ENCODE measurements at regions not wholly inside any gene's neighbourhood (a gene's known extent, or its start where the extent isn't known, plus 50 kb on each side); places are given as distances from the start of the nearest gene placed in this dataset.

- no peak overlapping the region for H2AFZ ChIP-seq (ENCODE audit: low read length, unreplicated experiment)
- no peak overlapping the region for H3K27ac ChIP-seq (ENCODE audit: low read depth, low read length)
- H3K27me3 ChIP-seq (ENCODE audit: insufficient read depth, low read length): peaks cover 20% of the 10 kb centered on the region
- H3K4me3 ChIP-seq (ENCODE audit: low read depth, low read length): no peak overlapping the region
- H3K4me1 ChIP-seq (ENCODE audit: control insufficient read depth, insufficient read depth, low read length, unreplicated experiment): no peaks in the 10 kb centered on the region
- H3K36me3 ChIP-seq (ENCODE audit: insufficient read depth, low read length): no peaks in the 10 kb centered on the region
- H3K79me2 ChIP-seq (ENCODE audit: control insufficient read depth, insufficient read depth, low read length, unreplicated experiment): no peaks in the 10 kb centered on the region
These were observed 112.2 kb upstream of the PLPPR4 start for GRCh38 chr1:99152132-99152531.

- H2AFZ ChIP-seq (ENCODE audit: low read length, unreplicated experiment): no peak overlapping the region
- no peak overlapping the region for H3K4me3 ChIP-seq (ENCODE audit: low read depth, low read length)
- no peaks in the 10 kb centered on the region for H3K4me1 ChIP-seq (ENCODE audit: control insufficient read depth, insufficient read depth, low read length, unreplicated experiment)
- no peaks in the 10 kb centered on the region for H3K79me2 ChIP-seq (ENCODE audit: control insufficient read depth, insufficient read depth, low read length, unreplicated experiment)
- no peaks in the 10 kb centered on the region for H3K36me3 ChIP-seq (ENCODE audit: insufficient read depth, low read length)
- H3K27ac ChIP-seq (ENCODE audit: low read depth, low read length): no peak overlapping the region
- peaks cover 25% of the 10 kb centered on the region for H3K27me3 ChIP-seq (ENCODE audit: insufficient read depth, low read length)
These were observed 100.6 kb upstream of the PLPPR4 start for GRCh38 chr1:99163671-99164070.

GRCh38 chr1:99170516-99170915 lies 93.8 kb upstream of the PLPPR4 start:
- Histone ChIP-seq H3K27me3 (ENCODE audit: insufficient read depth, low read length) (peaks cover 14% of the 10 kb centered on the region; the same call in 1 of the 2 replicates), H3K4me1 (ENCODE audit: control insufficient read depth, insufficient read depth, low read length, unreplicated experiment) (peaks cover 9% of the 10 kb centered on the region), H3K36me3 (ENCODE audit: insufficient read depth, low read length) (no peaks in the 10 kb centered on the region), H3K79me2 (ENCODE audit: control insufficient read depth, insufficient read depth, low read length, unreplicated experiment) (no peaks in the 10 kb centered on the region), H2AFZ (ENCODE audit: low read length, unreplicated experiment) (no peak overlapping the region), H3K4me3 (ENCODE audit: low read depth, low read length) (no peak overlapping the region), H3K27ac (ENCODE audit: low read depth, low read length) (no peak overlapping the region)

GRCh38 chr1:99171184-99171813 lies 93.0 kb upstream of the PLPPR4 start:
- Histone ChIP-seq H3K36me3 (ENCODE audit: insufficient read depth, low read length) (no peaks in the 10 kb centered on the region), H3K27me3 (ENCODE audit: insufficient read depth, low read length) (peaks cover 10% of the 10 kb centered on the region; the same call in 1 of the 2 replicates), H3K79me2 (ENCODE audit: control insufficient read depth, insufficient read depth, low read length, unreplicated experiment) (no peaks in the 10 kb centered on the region), H3K27ac (ENCODE audit: low read depth, low read length) (no peak overlapping the region), H3K4me3 (ENCODE audit: low read depth, low read length) (no peak overlapping the region), H3K4me1 (ENCODE audit: control insufficient read depth, insufficient read depth, low read length, unreplicated experiment) (peaks cover 9% of the 10 kb centered on the region), H2AFZ (ENCODE audit: low read length, unreplicated experiment) (no peak overlapping the region)

GRCh38 chr1:99173282-99173681 lies 91.0 kb upstream of the PLPPR4 start:
- no peak overlapping the region for H3K4me3 ChIP-seq (ENCODE audit: low read depth, low read length)
- no peak overlapping the region for H3K27ac ChIP-seq (ENCODE audit: low read depth, low read length)
- H3K79me2 ChIP-seq (ENCODE audit: control insufficient read depth, insufficient read depth, low read length, unreplicated experiment): no peaks in the 10 kb centered on the region
- no peak overlapping the region for H2AFZ ChIP-seq (ENCODE audit: low read length, unreplicated experiment)
- no peaks in the 10 kb centered on the region for H3K36me3 ChIP-seq (ENCODE audit: insufficient read depth, low read length)
- no peaks in the 10 kb centered on the region for H3K27me3 ChIP-seq (ENCODE audit: insufficient read depth, low read length)
- H3K4me1 ChIP-seq (ENCODE audit: control insufficient read depth, insufficient read depth, low read length, unreplicated experiment): peaks cover 9% of the 10 kb centered on the region

- Histone ChIP-seq H3K27ac (ENCODE audit: low read depth, low read length) (no peak overlapping the region), H2AFZ (ENCODE audit: low read length, unreplicated experiment) (no peak overlapping the region), H3K27me3 (ENCODE audit: insufficient read depth, low read length) (no peaks in the 10 kb centered on the region), H3K36me3 (ENCODE audit: insufficient read depth, low read length) (no peaks in the 10 kb centered on the region), H3K4me3 (ENCODE audit: low read depth, low read length) (no peak overlapping the region), H3K4me1 (ENCODE audit: control insufficient read depth, insufficient read depth, low read length, unreplicated experiment) (peaks cover 9% of the 10 kb centered on the region), H3K79me2 (ENCODE audit: control insufficient read depth, insufficient read depth, low read length, unreplicated experiment) (no peaks in the 10 kb centered on the region)
These were observed 90.4 kb upstream of the PLPPR4 start for GRCh38 chr1:99173900-99174299.

- Histone ChIP-seq H3K79me2 (ENCODE audit: control insufficient read depth, insufficient read depth, low read length, unreplicated experiment) (no peaks in the 10 kb centered on the region), H3K36me3 (ENCODE audit: insufficient read depth, low read length) (no peaks in the 10 kb centered on the region), H3K27me3 (ENCODE audit: insufficient read depth, low read length) (no peaks in the 10 kb centered on the region), H3K4me1 (ENCODE audit: control insufficient read depth, insufficient read depth, low read length, unreplicated experiment) (no peaks in the 10 kb centered on the region), H3K27ac (ENCODE audit: low read depth, low read length) (no peak overlapping the region), H3K4me3 (ENCODE audit: low read depth, low read length) (no peak overlapping the region), H2AFZ (ENCODE audit: low read length, unreplicated experiment) (no peak overlapping the region)
These were observed 87.5 kb upstream of the PLPPR4 start for GRCh38 chr1:99176753-99177152.

- no peaks in the 10 kb centered on the region for H3K4me1 ChIP-seq (ENCODE audit: control insufficient read depth, insufficient read depth, low read length, unreplicated experiment)
- no peak overlapping the region for H2AFZ ChIP-seq (ENCODE audit: low read length, unreplicated experiment)
- H3K4me3 ChIP-seq (ENCODE audit: low read depth, low read length): no peak overlapping the region
- no peaks in the 10 kb centered on the region for H3K79me2 ChIP-seq (ENCODE audit: control insufficient read depth, insufficient read depth, low read length, unreplicated experiment)
- no peaks in the 10 kb centered on the region for H3K36me3 ChIP-seq (ENCODE audit: insufficient read depth, low read length)
- no peaks in the 10 kb centered on the region for H3K27me3 ChIP-seq (ENCODE audit: insufficient read depth, low read length)
- no peak overlapping the region for H3K27ac ChIP-seq (ENCODE audit: low read depth, low read length)
These were observed 86.8 kb upstream of the PLPPR4 start for GRCh38 chr1:99177465-99177864.

- no peaks in the 10 kb centered on the region for H3K4me1 ChIP-seq (ENCODE audit: control insufficient read depth, insufficient read depth, low read length, unreplicated experiment)
- H3K79me2 ChIP-seq (ENCODE audit: control insufficient read depth, insufficient read depth, low read length, unreplicated experiment): no peaks in the 10 kb centered on the region
- H3K27me3 ChIP-seq (ENCODE audit: insufficient read depth, low read length): no peaks in the 10 kb centered on the region
- H2AFZ ChIP-seq (ENCODE audit: low read length, unreplicated experiment): peak overlapping the region; percentile 79
- H3K4me3 ChIP-seq (ENCODE audit: low read depth, low read length): no peak overlapping the region
- no peaks in the 10 kb centered on the region for H3K36me3 ChIP-seq (ENCODE audit: insufficient read depth, low read length)
- no peak overlapping the region for H3K27ac ChIP-seq (ENCODE audit: low read depth, low read length)
These were observed 83.9 kb upstream of the PLPPR4 start for GRCh38 chr1:99180343-99180808.

GRCh38 chr1:99180915-99181314 lies 83.4 kb upstream of the PLPPR4 start:
- H3K36me3 ChIP-seq (ENCODE audit: insufficient read depth, low read length): no peaks in the 10 kb centered on the region
- H2AFZ ChIP-seq (ENCODE audit: low read length, unreplicated experiment): peak overlapping the region; percentile 79
- H3K4me1 ChIP-seq (ENCODE audit: control insufficient read depth, insufficient read depth, low read length, unreplicated experiment): no peaks in the 10 kb centered on the region

GRCh38 chr1:99181892-99182291 lies 82.4 kb upstream of the PLPPR4 start:
- no peak overlapping the region for H2AFZ ChIP-seq (ENCODE audit: low read length, unreplicated experiment)
- no peaks in the 10 kb centered on the region for H3K36me3 ChIP-seq (ENCODE audit: insufficient read depth, low read length)
- no peaks in the 10 kb centered on the region for H3K27me3 ChIP-seq (ENCODE audit: insufficient read depth, low read length)
- H3K79me2 ChIP-seq (ENCODE audit: control insufficient read depth, insufficient read depth, low read length, unreplicated experiment): no peaks in the 10 kb centered on the region
- no peak overlapping the region for H3K27ac ChIP-seq (ENCODE audit: low read depth, low read length)
- H3K4me1 ChIP-seq (ENCODE audit: control insufficient read depth, insufficient read depth, low read length, unreplicated experiment): no peaks in the 10 kb centered on the region
- no peak overlapping the region for H3K4me3 ChIP-seq (ENCODE audit: low read depth, low read length)

More at GRCh38 chr1:99180915-99181314, 83.4 kb upstream of the PLPPR4 start:
- H3K4me3 ChIP-seq (ENCODE audit: low read depth, low read length): no peak overlapping the region
- no peaks in the 10 kb centered on the region for H3K79me2 ChIP-seq (ENCODE audit: control insufficient read depth, insufficient read depth, low read length, unreplicated experiment)
- no peak overlapping the region for H3K27ac ChIP-seq (ENCODE audit: low read depth, low read length)
- H3K27me3 ChIP-seq (ENCODE audit: insufficient read depth, low read length): no peaks in the 10 kb centered on the region

Data from ACC112 (cell line).